ENCODE measurements at regions not wholly inside any gene's neighbourhood (a gene's known extent, or its start where the extent isn't known, plus 50 kb on each side); places are given as distances from the start of the nearest gene placed in this dataset.

DNA sequence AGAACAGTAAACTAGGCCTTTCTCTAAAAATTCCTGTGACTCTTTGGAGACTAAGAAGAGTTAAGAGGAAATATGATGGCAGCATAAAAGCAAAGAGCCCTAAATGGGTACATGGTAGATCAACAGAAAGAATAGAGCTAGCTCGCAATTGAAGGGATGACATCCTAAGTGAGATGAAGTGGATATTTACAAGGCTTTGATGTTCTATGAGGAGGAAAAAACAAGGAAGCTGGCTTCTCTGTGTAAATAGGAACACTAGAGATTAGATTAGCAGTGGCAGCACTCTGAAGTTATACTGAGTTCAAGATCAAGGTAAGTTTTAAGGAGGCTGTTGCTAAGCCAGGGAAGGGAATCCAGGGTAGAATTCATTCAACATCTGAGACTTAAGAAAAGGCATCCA, 73.1 kb upstream of the MBNL3 start:
- TF ChIP-seq CTCF (IDR thresholded peaks at IDR 0.05; ENCODE audit: insufficient read depth, low read depth, low read length) (no peak), EZH2 (IDR thresholded peaks at IDR 0.05; ENCODE audit: insufficient read depth, low read length) (no peak)
